Right atrium auricular region (tissue), 2 donors: ENCODE measurements at regions not wholly inside any gene's neighbourhood (a gene's known extent, or its start where the extent isn't known, plus 50 kb on each side); places are given as distances from the start of the nearest gene placed in this dataset.

ENCODE experiments used
- DNase-seq: peaks from one replicate; pipeline ENCODE4 v3.0.0-alpha.2; 2019; ENCODE audit warnings: low spot score
- H3K27ac ChIP-seq, 2 donors: fragments of 200-600 bp; sonication (generic); 1 replicate in 1 of 2; 2 replicates in 1 of 2; pipeline ENCODE4 v1.5.1; 2016 to 2019
- H3K27me3 ChIP-seq, 2 donors: fragments of 200-600 bp; sonication (generic); one replicate each; pipeline versions ENCODE4 v1.5.1 to v1.6.0; 2017 to 2019
- H3K36me3 ChIP-seq: fragments of 200-600 bp; sonication (generic); one replicate; pipeline ENCODE4 v1.5.1; 2016
- H3K4me1 ChIP-seq, 2 donors: fragments of 200-600 bp; sonication (generic); one replicate each; pipeline versions ENCODE4 v1.5.1 to v1.6.0; 2017 to 2019
- H3K4me3 ChIP-seq, 2 donors: fragments of 200-600 bp; sonication (generic); 1 replicate in 1 of 2; 2 replicates in 1 of 2; pipeline ENCODE4 v1.5.1; 2017 to 2019; ENCODE audit warnings: mild to moderate bottlenecking in 1 of 2, moderate library complexity in 1 of 2
- H3K9me3 ChIP-seq, 2 donors: fragments of 200-600 bp; sonication (generic); one replicate each; pipeline ENCODE4 v1.5.1; 2019
- CTCF ChIP-seq, 2 donors: fragments of 200-600 bp; sonication (generic); IDR thresholded peaks; one replicate each; pipeline ENCODE4 v1.5.1; 2019; ENCODE audit warnings: antibody characterized with exemption in 2 of 2

- H3K27ac ChIP-seq, result no peak overlapping the region
- TF ChIP-seq CTCF (IDR thresholded peaks at IDR 0.05), result no peak
- H3K9me3 ChIP-seq, result no peaks in the 10 kb centered on the region
- H3K4me1 ChIP-seq, result peaks cover 0 to 5% of the 10 kb centered on the region in 2 donors
- H3K27me3 ChIP-seq, result no peaks in the 10 kb centered on the region
- no peak for DNase-seq
- no peak overlapping the region for H3K4me3 ChIP-seq
- H3K36me3 ChIP-seq, result no peaks in the 10 kb centered on the region
Observed at GRCh38 chr12:67804168-67804567, 155.6 kb downstream of the DYRK2 start.

- Histone ChIP-seq H3K4me3 (no peak overlapping the region), H3K27me3 (no peaks in the 10 kb centered on the region), H3K9me3 (no peaks in the 10 kb centered on the region), H3K4me1 (no peaks in the 10 kb centered on the region), H3K36me3 (no peaks in the 10 kb centered on the region), H3K27ac (peak overlapping the region in 1 of 2 donors; percentile 34)
- no peak for DNase-seq
- no peak for TF ChIP-seq CTCF (IDR thresholded peaks at IDR 0.05)
Observed at GRCh38 chr12:67807814-67808213, 159.3 kb downstream of the DYRK2 start.

- no peaks in the 10 kb centered on the region for H3K27me3 ChIP-seq
- H3K27ac ChIP-seq, result no peak overlapping the region
- no peaks in the 10 kb centered on the region for H3K36me3 ChIP-seq
- H3K4me1 ChIP-seq, result no peaks in the 10 kb centered on the region
- no peak overlapping the region for H3K4me3 ChIP-seq
- DNase-seq, result no peak
- TF ChIP-seq CTCF (IDR thresholded peaks at IDR 0.05), result no peak
- H3K9me3 ChIP-seq, result no peaks in the 10 kb centered on the region
Observed at GRCh38 chr12:67810166-67810565, 161.6 kb downstream of the DYRK2 start.

GRCh38 chr12:67811437-67812361 is 163.2 kb downstream of the DYRK2 start:
- Histone ChIP-seq H3K27ac (no peak overlapping the region), H3K4me1 (no peaks in the 10 kb centered on the region), H3K4me3 (no peak overlapping the region), H3K9me3 (peaks cover 0 to 13% of the 10 kb centered on the region in 2 donors), H3K36me3 (no peaks in the 10 kb centered on the region), H3K27me3 (no peaks in the 10 kb centered on the region)
- TF ChIP-seq CTCF (IDR thresholded peaks at IDR 0.05), result no peak
- DNase-seq, result no peak

- Histone ChIP-seq H3K27ac (no peak overlapping the region), H3K9me3 (peaks cover 0 to 13% of the 10 kb centered on the region in 2 donors), H3K36me3 (no peaks in the 10 kb centered on the region), H3K27me3 (no peaks in the 10 kb centered on the region), H3K4me1 (no peaks in the 10 kb centered on the region), H3K4me3 (no peak overlapping the region)
- DNase-seq, result no peak
- TF ChIP-seq CTCF (IDR thresholded peaks at IDR 0.05), result no peak
Observed at GRCh38 chr12:67813456-67813904, 164.9 kb downstream of the DYRK2 start.
